Psoas muscle (tissue), 7 donors: ENCODE measurements at regions not wholly inside any gene's neighbourhood (a gene's known extent, or its start where the extent isn't known, plus 50 kb on each side); places are given as distances from the start of the nearest gene placed in this dataset.

ENCODE experiments used
- ATAC-seq, 4 donors: fragments of 200-7000 bp; cut with Tn5 transposase; one replicate each; pipeline ENCODE4 v1.9.1; 2020; ENCODE audit warnings: moderate library complexity in 3 of 4, mild to moderate bottlenecking in 2 of 4
- DNase-seq, 2 donors: peaks; one replicate each; pipeline ENCODE4 v3.0.0-alpha.2; 2020
- H3K27ac ChIP-seq: fragments of 200-600 bp; one replicate; pipeline ENCODE4 v1.8.0; 2022
- H3K27me3 ChIP-seq, 3 donors: fragments of 200-600 bp in 1 of 3; one replicate each; pipeline versions ENCODE4 v1.6.1 to v1.8.0; 2013 to 2022; ENCODE audit warnings: low read length in 2 of 3, mild to moderate bottlenecking in 2 of 3, moderate library complexity in 1 of 3; ENCODE audit not compliant: insufficient read depth in 3 of 3
- H3K36me3 ChIP-seq, 2 donors: fragments of 200-600 bp in 1 of 2; one replicate each; pipeline versions ENCODE4 v1.6.1 to v1.8.0; 2013 to 2022; ENCODE audit warnings: low read depth in 1 of 2, mild to moderate bottlenecking in 1 of 2, moderate library complexity in 1 of 2; ENCODE audit not compliant: insufficient read depth in 1 of 2
- H3K4me1 ChIP-seq: fragments of 200-600 bp; one replicate; pipeline ENCODE4 v1.8.0; 2022
- H3K4me3 ChIP-seq: fragments of 200-600 bp; one replicate; pipeline ENCODE4 v1.8.0; 2022; ENCODE audit warnings: mild to moderate bottlenecking
- H3K9me3 ChIP-seq: fragments of 200-600 bp; one replicate; pipeline ENCODE4 v1.8.0; 2022
- WGBS, 3 donors: extraction: QIAGEN DNeasy Blood & Tissue Kit; methylation state at CpG; one replicate each; pipeline versions ENCODE4 v1.1.6 to v1.1.7; 2013; 5-methylcytosine and 5-hydroxymethylcytosine counted together
- intact Hi-C, 2 donors: fragments of 100-400 bp; cut with DNase I; formaldehyde crosslinking; loops; one replicate each; pipeline versions ENCODE4 v1.11.0 to v1.14.2; 2022
- TF ChIP-seq, protein P1 (sequence below): fragments of 200-600 bp; IDR thresholded peaks from one replicate; pipeline ENCODE4 v1.8.0; 2022; ENCODE audit warnings: antibody characterized with exemption
- donor health status: healthy with polysubstance abuse.
- donor health status: DM: no; HTN: no; CAD: no; lungs with moderate emphysema.
- donor health status: Bipolar disorder and iron deficiency.
- donor health status: healthy.
- donor health status: DM: yes; HTN: yes; CAD: no.
- donor health status: DM: no; HTN: no; CAD: no.
- donor health status: DM: yes; HTN: yes; CAD: no.

DNA sequence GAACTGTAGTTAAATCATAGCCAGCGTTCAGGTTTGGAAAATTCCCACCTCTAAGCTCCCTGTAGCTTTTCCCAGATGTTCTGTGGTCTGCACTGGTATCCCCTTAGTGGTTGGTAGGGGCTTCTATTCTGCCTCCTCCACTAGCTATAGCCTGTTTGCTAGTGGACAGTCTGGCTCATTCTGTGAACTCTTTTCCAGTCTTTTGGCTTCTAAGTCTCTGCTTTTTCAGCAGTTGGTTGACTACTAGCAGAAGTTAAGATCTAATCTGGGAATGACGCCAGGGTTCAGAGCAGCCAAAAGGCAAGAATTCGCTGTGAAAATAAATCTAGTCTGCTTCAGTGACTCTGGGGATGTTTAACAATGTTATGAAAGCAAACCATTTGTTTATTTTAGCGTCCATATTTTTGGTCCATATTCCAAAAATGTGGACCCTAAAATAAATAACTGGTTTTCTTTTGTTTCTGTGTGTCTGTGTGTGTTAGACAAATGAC is 73.7 kb upstream of the WDR72 start:
- H3K27me3 ChIP-seq, result no peaks in the 10 kb centered on the region
- 10 to 23% (median 18%) methylated on average over 4 of the region's 4 CpGs for WGBS, 3 donors
- no peak overlapping the region for H3K4me3 ChIP-seq
- no peak for DNase-seq
- intact Hi-C loops, result no loop called here
- ATAC-seq, result no peak
- H3K9me3 ChIP-seq, result no peaks in the 10 kb centered on the region
- no peaks in the 10 kb centered on the region for H3K4me1 ChIP-seq
- TF ChIP-seq, protein P1, sequence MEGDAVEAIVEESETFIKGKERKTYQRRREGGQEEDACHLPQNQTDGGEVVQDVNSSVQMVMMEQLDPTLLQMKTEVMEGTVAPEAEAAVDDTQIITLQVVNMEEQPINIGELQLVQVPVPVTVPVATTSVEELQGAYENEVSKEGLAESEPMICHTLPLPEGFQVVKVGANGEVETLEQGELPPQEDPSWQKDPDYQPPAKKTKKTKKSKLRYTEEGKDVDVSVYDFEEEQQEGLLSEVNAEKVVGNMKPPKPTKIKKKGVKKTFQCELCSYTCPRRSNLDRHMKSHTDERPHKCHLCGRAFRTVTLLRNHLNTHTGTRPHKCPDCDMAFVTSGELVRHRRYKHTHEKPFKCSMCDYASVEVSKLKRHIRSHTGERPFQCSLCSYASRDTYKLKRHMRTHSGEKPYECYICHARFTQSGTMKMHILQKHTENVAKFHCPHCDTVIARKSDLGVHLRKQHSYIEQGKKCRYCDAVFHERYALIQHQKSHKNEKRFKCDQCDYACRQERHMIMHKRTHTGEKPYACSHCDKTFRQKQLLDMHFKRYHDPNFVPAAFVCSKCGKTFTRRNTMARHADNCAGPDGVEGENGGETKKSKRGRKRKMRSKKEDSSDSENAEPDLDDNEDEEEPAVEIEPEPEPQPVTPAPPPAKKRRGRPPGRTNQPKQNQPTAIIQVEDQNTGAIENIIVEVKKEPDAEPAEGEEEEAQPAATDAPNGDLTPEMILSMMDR, result no peak
- H3K36me3 ChIP-seq, result no peaks in the 10 kb centered on the region
- no peak overlapping the region for H3K27ac ChIP-seq

DNA sequence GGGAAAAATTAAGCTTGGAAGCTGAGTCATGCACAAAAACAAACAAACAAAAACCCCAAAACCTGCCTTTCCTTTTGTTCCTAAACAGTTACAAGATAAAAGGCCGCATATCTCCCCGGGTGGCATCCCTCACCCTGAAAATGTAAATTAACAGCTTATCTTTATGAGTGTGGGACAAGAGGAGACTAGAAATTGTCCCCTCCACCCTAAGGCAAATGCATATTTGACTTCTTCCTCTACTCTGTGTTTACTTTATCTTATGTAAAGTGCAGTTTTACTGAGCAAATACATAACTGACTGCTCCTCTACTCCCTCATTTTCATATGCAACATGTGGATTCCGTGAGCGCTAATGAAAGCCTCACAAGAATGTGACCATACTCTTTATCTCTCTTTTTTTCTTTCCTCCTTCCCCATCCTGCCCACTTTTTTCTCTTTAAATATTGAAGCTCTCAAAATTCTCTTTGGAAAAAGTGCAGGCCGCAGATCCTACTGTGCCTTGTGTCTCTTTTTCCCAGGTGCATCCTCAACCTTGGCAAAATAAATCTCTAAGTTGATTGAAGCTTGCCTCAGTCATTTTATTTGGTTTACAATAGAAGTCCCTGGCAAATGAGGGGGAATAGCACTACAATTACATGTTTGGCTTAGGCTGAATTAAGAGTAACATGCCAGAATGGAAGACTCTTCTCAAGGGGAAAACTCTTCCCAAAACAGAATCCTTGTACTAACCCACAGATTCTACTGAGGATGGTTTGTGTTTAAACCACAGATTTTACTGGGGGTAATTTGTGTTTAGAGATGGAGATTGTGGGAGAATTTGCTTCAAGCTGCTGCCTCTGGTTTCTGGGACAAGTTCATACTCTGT is 72.7 kb upstream of the WDR72 start:
- no peaks in the 10 kb centered on the region for H3K36me3 ChIP-seq
- intact Hi-C loops, result no loop called here
- H3K27me3 ChIP-seq, result no peaks in the 10 kb centered on the region
- H3K9me3 ChIP-seq, result no peaks in the 10 kb centered on the region
- WGBS, 3 donors, result 69 to 73% (median 69%) methylated on average over 5 of the region's 5 CpGs
- no peaks in the 10 kb centered on the region for H3K4me1 ChIP-seq
- H3K27ac ChIP-seq, result no peak overlapping the region
- no peak for DNase-seq
- H3K4me3 ChIP-seq, result no peak overlapping the region
- TF ChIP-seq, protein P1, result no peak
- no peak for ATAC-seq

DNA sequence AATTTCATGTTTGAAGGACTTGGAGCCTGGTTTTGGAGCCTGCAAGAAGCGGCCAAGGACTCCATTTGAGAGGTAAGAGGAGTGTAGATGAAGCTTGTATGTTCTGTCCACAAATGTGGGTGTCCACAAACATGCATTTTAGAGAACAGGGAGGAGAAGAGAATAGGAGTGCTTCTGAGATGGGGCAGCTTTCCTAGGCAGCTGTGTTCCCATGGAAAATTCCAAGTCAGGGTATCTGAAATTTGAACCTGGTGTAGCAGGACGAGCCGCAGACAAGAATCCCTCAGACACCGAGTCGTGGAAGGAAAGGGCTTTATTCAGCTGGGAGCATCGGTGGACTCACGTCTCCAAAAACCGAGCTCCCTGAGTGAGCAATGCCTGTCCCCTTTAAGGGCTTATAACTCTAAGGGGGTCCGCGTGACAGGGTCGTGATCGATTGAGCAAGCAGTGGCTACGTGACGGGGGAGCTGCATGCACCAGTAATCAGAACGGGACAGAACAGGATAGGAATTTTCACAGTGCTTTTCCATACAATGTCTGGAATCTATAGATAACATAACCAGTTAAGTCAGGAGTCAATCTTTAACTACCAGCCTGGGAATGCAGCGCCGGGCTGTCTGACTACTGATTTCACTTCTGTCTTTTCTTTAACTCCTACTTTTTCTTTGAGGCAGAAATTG is 71.4 kb upstream of the WDR72 start:
- DNase-seq, result no peak
- Histone ChIP-seq H3K4me1 (no peaks in the 10 kb centered on the region), H3K9me3 (no peaks in the 10 kb centered on the region), H3K27ac (no peak overlapping the region), H3K27me3 (no peaks in the 10 kb centered on the region), H3K4me3 (no peak overlapping the region), H3K36me3 (no peaks in the 10 kb centered on the region)
- ATAC-seq, result no peak
- intact Hi-C loops, result no loop called here
- 55 to 59% (median 58%) methylated on average over 17 of the region's 17 CpGs for WGBS, 3 donors
- TF ChIP-seq, protein P1, result no peak

DNA sequence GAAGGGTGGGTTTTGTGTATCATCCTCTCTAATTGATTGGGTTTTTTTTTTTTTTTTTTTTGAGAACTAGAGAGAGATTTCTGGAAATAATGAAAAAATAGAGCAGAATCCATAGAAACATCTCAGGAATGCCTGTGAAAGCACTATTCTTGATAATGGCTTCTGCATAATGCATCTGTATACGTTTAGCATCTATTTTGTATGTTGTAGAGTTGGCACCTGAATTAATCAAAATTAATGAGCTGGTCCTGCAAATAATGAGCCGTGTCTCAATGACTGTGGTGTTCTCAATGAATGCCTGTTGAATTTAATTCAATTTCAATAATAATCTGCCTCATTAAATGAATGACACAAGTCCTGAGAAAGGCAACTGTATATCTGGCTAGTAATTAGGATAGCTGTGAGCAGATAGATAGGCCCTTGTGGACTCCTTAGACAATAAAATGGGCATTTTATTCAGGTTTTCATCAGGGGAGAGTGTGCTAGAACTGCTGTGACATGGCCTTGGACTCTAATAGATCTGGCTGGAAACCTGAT is 70.5 kb upstream of the WDR72 start:
- intact Hi-C loops, result no loop called here
- 65 to 83% (median 70%) methylated on average over 2 of the region's 2 CpGs for WGBS, 3 donors

More for the DNA sequence above, 70.5 kb upstream of the WDR72 start:
- H3K4me3 ChIP-seq, result no peak overlapping the region
- no peak overlapping the region for H3K27ac ChIP-seq
- H3K27me3 ChIP-seq, result no peaks in the 10 kb centered on the region
- ATAC-seq (no peak), DNase-seq (no peak)
- TF ChIP-seq, protein P1, result no peak
- H3K9me3 ChIP-seq, result no peaks in the 10 kb centered on the region
- H3K36me3 ChIP-seq, result no peaks in the 10 kb centered on the region
- H3K4me1 ChIP-seq, result no peaks in the 10 kb centered on the region
